Liver (tissue), 3 donors: ENCODE measurements at regions not wholly inside any gene's neighbourhood (a gene's known extent, or its start where the extent isn't known, plus 50 kb on each side); places are given as distances from the start of the nearest gene placed in this dataset.

Source experiments
- CTCF ChIP-seq: fragments of 150-350 bp; IDR thresholded peaks from 2 replicates; pipeline ENCODE4 v1.5.1; 2017; ENCODE audit warnings: improper control_type of control experiment, low read depth, low read length; ENCODE audit not compliant: missing input control
- FOXA2 ChIP-seq: IDR thresholded peaks from 2 replicates; pipeline ENCODE4 v1.6.1; 2016; ENCODE audit warnings: antibody characterized with exemption
- JUND ChIP-seq, 2 donors: IDR thresholded peaks; 2 replicates each; pipeline ENCODE4 v1.6.1; 2016; ENCODE audit warnings: antibody characterized with exemption in 2 of 2
- RAD21 ChIP-seq, 2 donors: IDR thresholded peaks; 2 replicates each; pipeline ENCODE4 v1.6.1; 2016; ENCODE audit warnings: antibody characterized with exemption in 2 of 2, mild to moderate bottlenecking in 2 of 2
- RXRA ChIP-seq, 2 donors: IDR thresholded peaks; 2 replicates each; pipeline ENCODE4 v1.6.1; 2017 to 2018; ENCODE audit warnings: antibody characterized with exemption in 2 of 2, mild to moderate bottlenecking in 1 of 2
- SP1 ChIP-seq: IDR thresholded peaks from 2 replicates; pipeline ENCODE4 v1.6.1; 2018; ENCODE audit warnings: antibody characterized with exemption, mild to moderate bottlenecking
- TAF1 ChIP-seq: conservative IDR thresholded peaks from 2 replicates; pipeline ENCODE4 v1.6.1; 2016; ENCODE audit warnings: antibody characterized with exemption, mild to moderate bottlenecking
- TF ChIP-seq, protein P1 (sequence below): IDR thresholded peaks from 2 replicates; pipeline ENCODE4 v1.6.1; 2016; ENCODE audit warnings: antibody characterized with exemption
- TF ChIP-seq, protein P2 (sequence below): IDR thresholded peaks from 2 replicates; pipeline ENCODE4 v1.6.1; 2016; ENCODE audit warnings: antibody characterized with exemption
- TF ChIP-seq, protein P3 (sequence below): IDR thresholded peaks from 2 replicates; pipeline ENCODE4 v1.6.1; 2016; ENCODE audit warnings: antibody characterized with exemption, mild to moderate bottlenecking
- donor health status: healthy.
- donor health status: healthy.

DNA sequence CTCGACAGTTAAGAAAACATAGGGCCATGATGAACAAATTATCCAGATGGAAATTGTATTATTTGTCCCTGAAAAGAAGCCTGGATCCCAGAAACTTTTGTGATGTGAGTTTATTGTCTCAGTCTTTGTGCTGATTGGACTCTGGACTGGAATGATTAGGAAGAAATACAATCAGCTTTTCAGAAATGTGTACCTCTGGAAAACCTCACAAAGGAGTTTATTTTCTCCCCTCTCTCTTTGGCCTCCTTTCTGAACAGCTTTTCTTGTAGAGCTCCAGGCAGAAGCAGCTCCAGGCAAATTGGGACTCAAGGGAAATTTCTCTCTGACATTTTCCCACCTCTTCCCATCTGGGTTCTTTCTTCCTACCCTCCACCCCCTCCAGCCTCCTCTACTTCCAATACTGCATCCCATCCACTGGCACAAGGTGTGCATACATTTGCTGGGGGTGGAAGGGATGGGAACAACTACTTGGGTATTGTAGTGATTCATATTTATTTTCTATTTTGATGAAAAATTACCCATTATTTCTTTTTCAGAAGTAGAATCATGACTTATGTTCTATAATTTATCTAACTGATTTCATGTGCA is 119.7 kb downstream of the CD47 start:
- TF ChIP-seq CTCF (no peak), RAD21 (IDR thresholded peaks at IDR 0.05) (no peak), SP1 (no peak), FOXA2 (no peak), JUND (IDR thresholded peaks at IDR 0.05) (no peak), RXRA (IDR thresholded peaks at IDR 0.05) (no peak), TAF1 (no peak)
- TF ChIP-seq, protein P1, sequence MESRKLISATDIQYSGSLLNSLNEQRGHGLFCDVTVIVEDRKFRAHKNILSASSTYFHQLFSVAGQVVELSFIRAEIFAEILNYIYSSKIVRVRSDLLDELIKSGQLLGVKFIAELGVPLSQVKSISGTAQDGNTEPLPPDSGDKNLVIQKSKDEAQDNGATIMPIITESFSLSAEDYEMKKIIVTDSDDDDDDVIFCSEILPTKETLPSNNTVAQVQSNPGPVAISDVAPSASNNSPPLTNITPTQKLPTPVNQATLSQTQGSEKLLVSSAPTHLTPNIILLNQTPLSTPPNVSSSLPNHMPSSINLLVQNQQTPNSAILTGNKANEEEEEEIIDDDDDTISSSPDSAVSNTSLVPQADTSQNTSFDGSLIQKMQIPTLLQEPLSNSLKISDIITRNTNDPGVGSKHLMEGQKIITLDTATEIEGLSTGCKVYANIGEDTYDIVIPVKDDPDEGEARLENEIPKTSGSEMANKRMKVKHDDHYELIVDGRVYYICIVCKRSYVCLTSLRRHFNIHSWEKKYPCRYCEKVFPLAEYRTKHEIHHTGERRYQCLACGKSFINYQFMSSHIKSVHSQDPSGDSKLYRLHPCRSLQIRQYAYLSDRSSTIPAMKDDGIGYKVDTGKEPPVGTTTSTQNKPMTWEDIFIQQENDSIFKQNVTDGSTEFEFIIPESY, result no peak
- TF ChIP-seq, protein P2, sequence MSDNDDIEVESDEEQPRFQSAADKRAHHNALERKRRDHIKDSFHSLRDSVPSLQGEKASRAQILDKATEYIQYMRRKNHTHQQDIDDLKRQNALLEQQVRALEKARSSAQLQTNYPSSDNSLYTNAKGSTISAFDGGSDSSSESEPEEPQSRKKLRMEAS, result no peak
- TF ChIP-seq, protein P3, sequence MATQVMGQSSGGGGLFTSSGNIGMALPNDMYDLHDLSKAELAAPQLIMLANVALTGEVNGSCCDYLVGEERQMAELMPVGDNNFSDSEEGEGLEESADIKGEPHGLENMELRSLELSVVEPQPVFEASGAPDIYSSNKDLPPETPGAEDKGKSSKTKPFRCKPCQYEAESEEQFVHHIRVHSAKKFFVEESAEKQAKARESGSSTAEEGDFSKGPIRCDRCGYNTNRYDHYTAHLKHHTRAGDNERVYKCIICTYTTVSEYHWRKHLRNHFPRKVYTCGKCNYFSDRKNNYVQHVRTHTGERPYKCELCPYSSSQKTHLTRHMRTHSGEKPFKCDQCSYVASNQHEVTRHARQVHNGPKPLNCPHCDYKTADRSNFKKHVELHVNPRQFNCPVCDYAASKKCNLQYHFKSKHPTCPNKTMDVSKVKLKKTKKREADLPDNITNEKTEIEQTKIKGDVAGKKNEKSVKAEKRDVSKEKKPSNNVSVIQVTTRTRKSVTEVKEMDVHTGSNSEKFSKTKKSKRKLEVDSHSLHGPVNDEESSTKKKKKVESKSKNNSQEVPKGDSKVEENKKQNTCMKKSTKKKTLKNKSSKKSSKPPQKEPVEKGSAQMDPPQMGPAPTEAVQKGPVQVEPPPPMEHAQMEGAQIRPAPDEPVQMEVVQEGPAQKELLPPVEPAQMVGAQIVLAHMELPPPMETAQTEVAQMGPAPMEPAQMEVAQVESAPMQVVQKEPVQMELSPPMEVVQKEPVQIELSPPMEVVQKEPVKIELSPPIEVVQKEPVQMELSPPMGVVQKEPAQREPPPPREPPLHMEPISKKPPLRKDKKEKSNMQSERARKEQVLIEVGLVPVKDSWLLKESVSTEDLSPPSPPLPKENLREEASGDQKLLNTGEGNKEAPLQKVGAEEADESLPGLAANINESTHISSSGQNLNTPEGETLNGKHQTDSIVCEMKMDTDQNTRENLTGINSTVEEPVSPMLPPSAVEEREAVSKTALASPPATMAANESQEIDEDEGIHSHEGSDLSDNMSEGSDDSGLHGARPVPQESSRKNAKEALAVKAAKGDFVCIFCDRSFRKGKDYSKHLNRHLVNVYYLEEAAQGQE, result no peak
